Skin epidermis (tissue), 12 donors: ENCODE measurements at regions not wholly inside any gene's neighbourhood (a gene's known extent, or its start where the extent isn't known, plus 50 kb on each side); places are given as distances from the start of the nearest gene placed in this dataset.
"Not testable (repeated sequence)": the region's sequence is repeated elsewhere in the genome, so short reads cannot be mapped to it uniquely, and the experiment has no call there.

Experiments used
- H3K27ac ChIP-seq, 21 experiments: fragments of 200-600 bp; sonication (generic) in 11 of 21; one replicate each; pipeline ENCODE4 v1.5.0; 2020; ENCODE audit warnings: mild to moderate bottlenecking in 3 of 21, inconsistent platforms in 2 of 21, moderate library complexity in 2 of 21
- H3K4me3 ChIP-seq, 7 experiments: fragments of 200-600 bp; sonication (generic) in 2 of 7; one replicate each; pipeline ENCODE4 v1.5.0; 2020; ENCODE audit warnings: inconsistent platforms in 2 of 7, mild to moderate bottlenecking in 2 of 7, moderate library complexity in 1 of 7

DNA sequence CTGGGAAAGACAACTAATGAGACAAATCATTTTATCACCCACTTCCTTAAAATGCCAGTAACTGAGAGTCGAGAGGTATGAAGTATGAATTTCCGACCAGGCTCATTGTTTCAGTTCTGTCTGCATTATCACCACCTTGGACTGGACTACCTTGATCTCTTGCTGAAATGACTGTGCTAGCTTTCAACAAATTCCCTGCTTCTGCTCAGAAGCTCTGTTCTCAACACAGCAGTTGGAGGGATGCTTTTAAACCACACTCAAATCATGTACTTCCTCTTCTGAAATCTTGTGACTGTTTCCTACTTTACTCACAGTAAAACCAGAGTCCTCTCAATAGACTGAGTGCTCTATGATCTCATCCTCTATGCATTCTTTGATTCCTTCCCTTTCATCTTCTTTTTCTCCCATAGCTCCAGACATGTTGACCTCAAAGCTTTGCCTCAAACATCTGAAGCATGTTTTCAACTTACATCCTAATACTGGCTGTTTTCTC is 195.8 kb downstream of the KCNJ2 start:
- no peak overlapping the region for H3K4me3 ChIP-seq
- H3K27ac ChIP-seq: peak overlapping the region in 1 of 21 experiments; percentile 3

- Histone ChIP-seq H3K4me3 (no peak overlapping the region), H3K27ac (no peak overlapping the region)
Measured at GRCh38 chr17:70366386-70366785, 197.1 kb downstream of the KCNJ2 start.

- H3K4me3 ChIP-seq: no peak overlapping the region
Measured at GRCh38 chr17:70368011-70368410, 198.7 kb downstream of the KCNJ2 start.

GRCh38 chr17:70369391-70369790 is 200.1 kb downstream of the KCNJ2 start:
- Histone ChIP-seq H3K4me3 (no peak overlapping the region), H3K27ac (no peak overlapping the region)

More at GRCh38 chr17:70368011-70368410, 198.7 kb downstream of the KCNJ2 start:
- no peak overlapping the region for H3K27ac ChIP-seq

- no peak overlapping the region for H3K4me3 ChIP-seq
- no peak overlapping the region for H3K27ac ChIP-seq
Measured at GRCh38 chr17:70370816-70371215, 201.5 kb downstream of the KCNJ2 start.

DNA sequence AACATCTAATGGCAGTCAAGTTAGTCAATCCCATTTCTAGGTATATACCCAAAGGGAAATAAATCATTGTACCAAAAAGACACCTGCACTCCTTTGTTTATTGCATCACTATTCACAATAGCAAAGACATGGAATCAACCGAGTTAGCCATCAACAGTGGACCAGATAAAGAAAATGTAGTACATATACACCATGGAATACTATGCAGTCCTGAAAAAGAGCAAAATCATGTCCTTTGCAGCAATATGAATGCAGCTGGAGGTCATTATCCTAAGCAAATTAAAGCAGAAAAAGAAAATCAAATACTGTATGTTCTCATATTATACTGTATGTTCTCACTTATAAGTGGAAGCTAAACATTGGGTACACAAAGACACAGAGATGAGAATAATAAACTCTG is 204.0 kb downstream of the KCNJ2 start:
- Histone ChIP-seq H3K27ac (no peak overlapping the region), H3K4me3 (no peak overlapping the region)

DNA sequence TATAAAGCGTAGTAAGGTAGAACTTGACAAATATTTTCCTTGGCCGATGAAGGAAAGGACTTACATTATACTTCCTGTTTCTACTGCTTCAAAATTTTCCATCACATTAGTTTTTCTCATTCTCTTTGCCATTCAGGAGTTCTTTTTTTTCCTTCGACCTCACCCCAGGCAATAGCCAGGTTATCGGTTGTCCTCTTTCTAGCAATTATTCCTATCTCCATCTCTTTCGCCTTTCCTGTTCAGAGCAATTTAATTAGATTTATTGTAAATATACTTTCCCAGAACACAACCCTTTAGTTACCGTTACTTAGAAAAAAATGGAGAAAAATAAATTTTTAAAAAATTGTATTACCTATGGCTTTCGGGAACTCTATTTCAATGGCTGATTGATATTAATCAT is 205.2 kb downstream of the KCNJ2 start:
- Histone ChIP-seq H3K27ac (no peak overlapping the region), H3K4me3 (no peak overlapping the region)

GRCh38 chr17:70375406-70375805 is 206.1 kb downstream of the KCNJ2 start:
- no peak overlapping the region for H3K4me3 ChIP-seq
- H3K27ac ChIP-seq: no peak overlapping the region

GRCh38 chr17:70375813-70376770 is 206.8 kb downstream of the KCNJ2 start:
- H3K27ac ChIP-seq: no peak overlapping the region

GRCh38 chr17:70377654-70378053 is 208.3 kb downstream of the KCNJ2 start:
- no peak overlapping the region for H3K4me3 ChIP-seq
- H3K27ac ChIP-seq: no peak overlapping the region

More at GRCh38 chr17:70375813-70376770, 206.8 kb downstream of the KCNJ2 start:
- H3K4me3 ChIP-seq: no peak overlapping the region

DNA sequence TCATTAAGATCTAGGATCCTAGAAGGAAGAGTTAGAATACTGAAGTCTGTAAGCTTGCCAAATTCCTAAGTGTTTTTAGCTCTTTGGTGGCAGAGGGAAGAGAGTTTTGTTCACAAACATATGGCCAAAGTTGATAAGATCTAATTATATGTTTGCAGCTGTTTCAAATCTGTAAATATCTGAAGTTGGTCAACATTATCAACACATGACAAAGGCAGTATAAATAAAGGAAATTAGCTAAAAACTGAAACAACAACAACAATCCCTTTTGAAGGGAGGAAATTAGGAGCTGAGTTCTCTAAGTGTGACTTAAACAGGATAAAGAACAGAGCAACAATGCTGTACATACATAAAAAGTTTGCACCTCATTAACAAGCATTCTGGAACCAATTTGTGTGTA is 208.7 kb downstream of the KCNJ2 start:
- Histone ChIP-seq H3K27ac (no peak overlapping the region), H3K4me3 (no peak overlapping the region)

DNA sequence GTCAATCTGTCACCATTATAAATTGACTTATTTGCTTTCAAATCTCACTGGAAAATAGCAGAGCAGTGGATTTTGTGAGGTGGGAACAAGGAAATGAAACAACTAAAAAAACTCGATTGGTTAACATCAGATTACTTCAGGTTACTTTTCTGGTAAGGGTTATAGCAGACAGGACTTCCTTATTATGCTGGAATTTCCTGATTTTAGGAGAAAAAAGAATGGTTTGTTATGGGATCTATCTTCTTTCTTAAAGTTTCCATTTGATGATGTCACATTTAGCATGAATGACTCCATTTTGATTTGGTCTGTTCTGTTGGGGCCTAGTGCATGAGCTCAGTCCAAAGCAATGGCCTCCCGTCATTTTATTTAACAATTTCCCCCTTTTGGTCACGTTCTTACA is 210.6 kb downstream of the KCNJ2 start:
- no peak overlapping the region for H3K4me3 ChIP-seq

GRCh38 chr17:70381916-70382315 is 212.6 kb downstream of the KCNJ2 start:
- H3K4me3 ChIP-seq, H3K27ac ChIP-seq: not testable (repeated sequence)

More for the DNA sequence above, 210.6 kb downstream of the KCNJ2 start:
- H3K27ac ChIP-seq: no peak overlapping the region

GRCh38 chr17:70388326-70388725 is 219.0 kb downstream of the KCNJ2 start:
- H3K4me3 ChIP-seq: no peak overlapping the region
- no peak overlapping the region for H3K27ac ChIP-seq

DNA sequence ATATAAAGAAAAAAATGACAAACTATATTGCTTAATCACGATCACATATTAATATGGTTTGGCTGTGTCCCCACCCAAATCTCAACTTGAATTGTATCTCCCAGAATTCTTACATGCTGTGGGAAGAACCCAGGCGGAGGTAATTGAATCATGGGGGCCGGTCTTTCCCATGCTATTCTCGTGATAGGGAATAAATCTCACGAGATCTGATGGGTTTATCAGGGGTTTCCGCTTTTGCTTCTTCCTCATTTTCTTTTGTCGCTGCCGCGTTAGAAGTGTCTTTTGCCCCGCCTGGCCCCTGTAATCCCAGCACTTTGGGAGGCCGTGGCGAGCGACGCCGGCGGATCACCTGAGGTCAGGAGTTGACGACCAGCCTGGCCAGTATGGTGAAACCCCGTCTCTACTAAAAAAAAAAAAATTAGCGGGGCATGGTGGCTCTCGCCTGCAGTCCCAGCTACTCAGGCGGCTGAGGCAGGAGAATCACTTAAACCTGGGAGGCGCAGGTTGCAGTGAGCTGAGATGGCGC is 220.0 kb downstream of the KCNJ2 start:
- H3K4me3 ChIP-seq, H3K27ac ChIP-seq: not testable (repeated sequence)

- no peak overlapping the region for H3K27ac ChIP-seq
- H3K4me3 ChIP-seq: no peak overlapping the region
Measured at GRCh38 chr17:70390049-70390448, 220.7 kb downstream of the KCNJ2 start.

DNA sequence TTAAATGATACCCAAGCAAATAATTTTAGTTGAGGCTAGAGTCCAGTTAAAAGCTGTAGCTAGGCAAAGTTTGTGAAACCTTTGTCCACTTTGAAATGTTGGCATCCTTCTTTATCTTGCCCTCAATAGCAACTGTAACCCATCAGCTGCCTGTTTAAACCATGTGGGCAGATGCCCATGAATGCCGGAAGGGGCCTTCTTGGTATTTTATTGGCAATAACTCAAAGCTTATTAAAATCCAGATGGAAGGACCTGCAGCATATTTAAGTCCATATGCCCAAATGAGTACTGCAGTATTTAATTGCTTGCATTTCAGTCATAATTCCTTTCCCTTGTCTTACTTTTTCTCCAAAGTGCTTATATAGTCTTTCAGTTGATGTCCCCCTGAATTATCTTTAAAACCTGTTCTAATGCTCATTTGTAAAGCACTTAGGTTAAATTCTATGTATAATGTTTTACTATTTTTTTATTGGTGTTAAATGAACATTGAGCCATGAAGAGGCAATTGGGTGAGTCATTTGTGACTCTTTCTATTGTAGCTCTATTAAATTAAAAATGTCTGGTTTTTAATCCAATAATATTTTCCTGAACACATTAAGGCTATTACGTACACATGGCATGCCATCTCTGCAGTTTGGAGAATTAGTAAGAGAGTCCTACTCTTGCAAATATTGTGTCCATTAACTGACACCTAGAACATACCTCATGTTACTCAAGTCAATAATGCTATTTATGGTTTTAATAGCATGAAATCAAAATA is 225.3 kb downstream of the KCNJ2 start:
- Histone ChIP-seq H3K4me3 (no peak overlapping the region), H3K27ac (no peak overlapping the region)

- H3K4me3 ChIP-seq: no peak overlapping the region
- peak overlapping the region in 2 of 21 experiments; percentile 5 to 23 for H3K27ac ChIP-seq
Measured at GRCh38 chr17:70405492-70406220, 236.3 kb downstream of the KCNJ2 start.

DNA sequence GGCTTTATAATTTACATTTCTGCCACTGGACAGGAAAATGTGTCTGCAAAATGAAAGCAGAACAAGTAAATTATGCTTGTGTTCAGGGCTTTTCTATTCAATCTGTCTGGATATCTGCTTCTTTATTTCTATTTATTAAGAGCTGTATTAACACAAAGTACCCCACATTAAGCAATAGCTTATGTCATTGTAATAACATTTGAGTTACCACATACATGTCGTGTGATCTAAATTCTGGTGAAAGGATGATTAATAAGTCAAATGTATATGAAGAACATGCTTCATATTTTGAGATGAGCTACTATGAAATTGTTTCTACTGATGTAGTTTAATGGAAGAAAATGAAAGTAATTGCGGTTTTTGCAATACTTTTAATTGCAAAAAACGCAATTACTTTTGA is 238.2 kb downstream of the KCNJ2 start:
- no peak overlapping the region for H3K27ac ChIP-seq
- H3K4me3 ChIP-seq: no peak overlapping the region

DNA sequence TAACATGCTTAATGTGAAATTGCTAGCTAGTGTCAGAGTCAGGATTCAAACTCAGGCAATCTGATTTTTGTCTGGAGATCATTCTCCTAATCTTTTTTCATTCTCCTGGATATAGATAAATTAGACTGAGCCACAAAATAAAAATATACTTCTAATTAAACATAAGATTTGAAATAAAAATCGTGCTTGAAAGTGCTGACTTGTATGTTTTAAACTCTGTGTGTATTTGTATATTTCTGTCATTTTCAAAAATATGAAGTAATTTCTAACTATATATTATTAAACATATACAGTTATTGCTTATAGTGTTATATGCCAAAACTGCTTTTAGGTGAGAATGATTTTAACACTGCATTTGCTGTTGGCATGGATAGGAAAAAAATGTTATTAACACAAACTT is 239.4 kb downstream of the KCNJ2 start:
- Histone ChIP-seq H3K4me3 (no peak overlapping the region), H3K27ac (no peak overlapping the region)
